Right forelimb (tissue), 1 donor: ENCODE measurements at regions not wholly inside any gene's neighbourhood (a gene's known extent, or its start where the extent isn't known, plus 50 kb on each side); places are given as distances from the start of the nearest gene placed in this dataset.

Experiments
- DNase-seq: peaks from one replicate; pipeline ENCODE4 v3.0.0-alpha.2; 2018

- DNase-seq: no peak
These were observed 97.0 kb upstream of the PAPOLG start for GRCh38 chr2:60659026-60659425.

- no peak for DNase-seq
These were observed 94.9 kb upstream of the PAPOLG start for GRCh38 chr2:60661073-60661738.

- no peak for DNase-seq
These were observed 93.3 kb upstream of the PAPOLG start for GRCh38 chr2:60662781-60663180.

- DNase-seq: no peak
These were observed 84.1 kb upstream of the PAPOLG start for GRCh38 chr2:60671966-60672365.

GRCh38 chr2:60674524-60675165 lies 81.4 kb upstream of the PAPOLG start:
- DNase-seq: peak; percentile 88

- DNase-seq: no peak
These were observed 80.8 kb upstream of the PAPOLG start for GRCh38 chr2:60675301-60675700.

GRCh38 chr2:60676706-60677330 lies 79.2 kb upstream of the PAPOLG start:
- DNase-seq: no peak

- no peak for DNase-seq
These were observed 78.7 kb upstream of the PAPOLG start for GRCh38 chr2:60677356-60677755.

GRCh38 chr2:60678551-60678950 lies 77.5 kb upstream of the PAPOLG start:
- no peak for DNase-seq

GRCh38 chr2:60679036-60679780 lies 76.9 kb upstream of the PAPOLG start:
- DNase-seq: peak; percentile 59

- DNase-seq: no peak
These were observed 62.5 kb upstream of the PAPOLG start for GRCh38 chr2:60693551-60693950.

- DNase-seq: no peak
These were observed 60.3 kb upstream of the PAPOLG start for GRCh38 chr2:60695793-60696192.

- DNase-seq: no peak
These were observed 56.5 kb upstream of the PAPOLG start for GRCh38 chr2:60699617-60700016.

- DNase-seq: no peak
These were observed 50.0 kb upstream of the PAPOLG start for GRCh38 chr2:60706021-60706420.
